Esophagus muscularis mucosa (tissue), 4 donors: ENCODE measurements at regions not wholly inside any gene's neighbourhood (a gene's known extent, or its start where the extent isn't known, plus 50 kb on each side); places are given as distances from the start of the nearest gene placed in this dataset.

Experiments used
- CTCF ChIP-seq, 3 experiments: fragments of 200-600 bp in 2 of 3; fragments of 450-650 bp in 1 of 3; sonication (generic) in 2 of 3; IDR thresholded peaks; one replicate each; pipeline ENCODE4 v1.5.1; 2017 to 2019; ENCODE audit warnings: antibody characterized with exemption in 3 of 3, mild to moderate bottlenecking in 2 of 3, moderate library complexity in 1 of 3
- EP300 ChIP-seq: sonication (generic); formaldehyde crosslinking; IDR thresholded peaks from one replicate; pipeline ENCODE4 v1.6.1; 2017; ENCODE audit warnings: antibody characterized with exemption
- POLR2A ChIP-seq: fragments of 450-650 bp; IDR thresholded peaks from one replicate; pipeline ENCODE4 v1.6.1; 2017; ENCODE audit warnings: antibody characterized with exemption, moderate library complexity, mild to moderate bottlenecking, low read depth
- POLR2AphosphoS5 ChIP-seq, 2 donors: sonication (generic); formaldehyde crosslinking; IDR thresholded peaks; one replicate each; pipeline ENCODE4 v1.6.1; 2017; ENCODE audit warnings: antibody characterized with exemption in 2 of 2

GRCh38 chr12:116506697-116507064, 52.5 kb upstream of the MAP1LC3B2 start:
- TF ChIP-seq CTCF (IDR thresholded peaks at IDR 0.05) (no peak), POLR2A (no peak), POLR2AphosphoS5 (IDR thresholded peaks at IDR 0.05) (no peak), EP300 (no peak)
